HK-2 (cell line): ENCODE measurements at regions not wholly inside any gene's neighbourhood (a gene's known extent, or its start where the extent isn't known, plus 50 kb on each side); places are given as distances from the start of the nearest gene placed in this dataset.

Source experiments
- DNase-seq: peaks from one replicate; pipeline ENCODE4 v3.0.0-alpha.2; 2018; ENCODE audit not compliant: unreplicated experiment

DNA sequence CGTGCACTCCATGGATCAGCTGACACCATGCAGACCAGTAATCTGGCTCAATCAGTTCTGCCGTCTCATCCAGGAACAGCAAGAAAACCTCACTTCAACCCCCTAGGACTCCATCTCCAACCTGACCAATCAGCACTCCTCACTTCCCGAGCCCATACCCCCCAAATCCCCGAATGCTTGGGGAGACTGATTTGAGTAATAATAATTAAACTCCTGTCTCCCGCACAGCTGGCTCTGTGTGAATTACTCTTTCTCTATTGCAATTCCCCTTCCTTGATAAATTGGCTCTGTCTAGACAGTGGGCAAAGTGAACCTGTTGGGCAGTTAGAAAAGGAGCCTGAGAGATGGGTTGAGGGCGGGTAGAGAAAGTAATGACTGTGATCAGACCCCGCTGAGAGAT is 320.0 kb downstream of the HAPSTR1 start:
- DNase-seq, result no peak

DNA sequence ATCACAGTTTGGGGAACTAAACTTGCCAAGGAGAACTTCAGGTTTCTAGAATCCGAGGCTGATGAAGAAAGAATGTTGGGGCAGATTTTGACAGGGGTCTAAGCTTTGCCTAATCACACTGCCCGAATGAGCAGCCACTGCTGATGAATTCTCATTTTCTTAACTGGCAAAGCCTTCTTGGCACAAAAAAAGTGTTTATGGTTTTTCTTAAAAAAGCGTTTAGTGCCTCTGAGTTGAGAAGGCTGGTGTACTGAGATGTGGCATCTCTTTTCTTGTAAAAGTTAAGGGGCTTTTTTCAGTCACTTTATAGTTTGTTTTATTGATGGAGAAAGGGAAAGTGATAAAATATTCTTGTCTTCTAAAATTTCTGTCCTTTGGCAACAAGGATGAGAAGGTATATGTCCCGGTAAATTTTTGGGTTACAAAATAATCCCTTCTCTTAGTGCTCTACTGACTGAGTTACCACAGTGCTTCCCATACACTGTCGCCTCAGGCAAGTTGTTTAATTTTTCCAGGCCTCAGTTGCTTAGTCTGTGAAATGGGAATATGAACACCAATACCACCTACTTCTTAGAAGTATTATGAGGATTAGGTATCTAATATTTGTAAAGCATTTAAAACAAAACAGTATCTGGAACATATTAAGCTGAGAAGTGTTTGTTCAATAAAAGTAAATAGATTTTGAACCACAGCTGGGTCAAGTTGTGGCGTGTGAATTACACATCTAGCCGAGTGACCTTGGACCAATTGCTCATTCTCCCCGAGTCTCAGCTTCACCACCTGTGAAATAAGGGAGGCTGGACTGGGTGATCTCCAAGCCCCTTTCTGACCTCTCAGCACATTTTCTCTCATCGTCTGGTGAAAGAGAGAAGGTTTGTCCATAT is 320.8 kb downstream of the HAPSTR1 start:
- DNase-seq, result no peak

DNA sequence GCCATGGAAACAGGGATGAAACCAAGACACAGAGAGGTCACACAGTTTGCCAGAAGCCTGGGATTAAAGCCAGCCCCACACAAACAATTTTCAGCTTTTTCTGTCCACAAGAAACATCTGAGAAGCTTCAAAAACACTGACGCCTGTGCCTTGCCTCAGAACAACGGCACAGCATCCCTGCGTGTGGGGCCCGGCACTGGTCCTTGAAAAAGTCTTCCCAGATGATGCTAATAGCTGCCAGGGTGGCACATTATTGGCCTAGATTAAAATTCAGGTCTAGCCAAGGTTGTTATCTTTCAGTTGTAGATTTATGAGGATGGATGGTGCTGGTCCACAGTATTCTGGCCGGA is 321.4 kb downstream of the HAPSTR1 start:
- DNase-seq, result no peak

DNA sequence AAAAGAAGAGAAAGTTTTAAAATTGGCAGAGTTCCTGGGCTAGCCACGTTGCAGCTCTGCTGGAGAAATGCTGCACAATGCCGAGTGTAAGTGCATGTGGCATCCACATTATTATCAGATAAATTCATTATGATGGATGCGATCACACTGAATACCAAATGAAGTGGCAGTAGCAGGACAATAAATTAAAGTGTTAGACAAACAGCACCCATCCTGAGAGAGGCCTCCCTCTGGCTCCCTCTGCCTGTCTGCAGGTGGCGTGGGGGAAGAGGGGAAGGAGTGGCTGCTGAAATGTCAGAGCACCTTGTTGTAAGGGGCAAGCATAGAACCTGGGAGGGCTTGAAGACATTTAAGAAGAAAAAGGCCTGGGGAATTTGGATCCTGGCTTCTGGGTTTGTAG is 324.1 kb downstream of the HAPSTR1 start:
- no peak for DNase-seq

DNA sequence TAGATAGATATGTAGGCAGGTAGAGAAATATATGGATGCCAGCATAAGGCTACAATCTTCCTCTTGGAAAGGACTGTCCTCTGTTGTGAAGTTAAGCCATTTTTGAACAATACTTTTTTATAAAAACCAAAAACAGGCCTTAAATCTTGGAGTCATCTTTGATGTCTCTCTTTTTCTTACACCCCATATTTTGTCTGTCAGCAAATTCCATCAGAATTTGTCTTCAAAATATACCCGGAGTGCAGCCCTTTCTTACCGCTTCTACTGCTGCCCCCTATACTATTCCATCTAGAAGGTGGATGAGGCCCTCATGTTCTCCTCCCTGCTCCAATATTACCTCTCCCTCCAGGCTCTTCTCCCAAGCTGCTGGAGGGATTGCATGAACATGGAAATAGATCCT is 326.5 kb downstream of the HAPSTR1 start:
- no peak for DNase-seq

DNA sequence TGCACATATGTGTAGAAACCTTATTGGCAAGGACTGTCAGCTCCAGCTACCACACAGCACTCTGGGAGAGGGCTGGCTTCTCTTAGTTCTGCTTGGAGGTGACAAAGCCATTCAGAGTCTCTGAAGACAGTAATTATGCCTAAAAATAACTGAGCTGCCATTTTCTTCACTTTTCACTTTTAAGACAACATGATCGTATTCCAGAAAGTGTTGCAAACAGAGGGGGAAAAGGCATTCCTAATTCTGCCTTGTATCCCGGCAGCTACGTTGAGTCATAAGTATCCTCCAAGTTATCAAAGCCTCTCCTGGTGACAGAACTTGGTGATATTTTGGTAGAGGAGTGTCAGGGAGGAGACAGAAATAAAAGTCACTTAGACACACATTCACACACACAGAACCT is 327.7 kb downstream of the HAPSTR1 start:
- no peak for DNase-seq

DNA sequence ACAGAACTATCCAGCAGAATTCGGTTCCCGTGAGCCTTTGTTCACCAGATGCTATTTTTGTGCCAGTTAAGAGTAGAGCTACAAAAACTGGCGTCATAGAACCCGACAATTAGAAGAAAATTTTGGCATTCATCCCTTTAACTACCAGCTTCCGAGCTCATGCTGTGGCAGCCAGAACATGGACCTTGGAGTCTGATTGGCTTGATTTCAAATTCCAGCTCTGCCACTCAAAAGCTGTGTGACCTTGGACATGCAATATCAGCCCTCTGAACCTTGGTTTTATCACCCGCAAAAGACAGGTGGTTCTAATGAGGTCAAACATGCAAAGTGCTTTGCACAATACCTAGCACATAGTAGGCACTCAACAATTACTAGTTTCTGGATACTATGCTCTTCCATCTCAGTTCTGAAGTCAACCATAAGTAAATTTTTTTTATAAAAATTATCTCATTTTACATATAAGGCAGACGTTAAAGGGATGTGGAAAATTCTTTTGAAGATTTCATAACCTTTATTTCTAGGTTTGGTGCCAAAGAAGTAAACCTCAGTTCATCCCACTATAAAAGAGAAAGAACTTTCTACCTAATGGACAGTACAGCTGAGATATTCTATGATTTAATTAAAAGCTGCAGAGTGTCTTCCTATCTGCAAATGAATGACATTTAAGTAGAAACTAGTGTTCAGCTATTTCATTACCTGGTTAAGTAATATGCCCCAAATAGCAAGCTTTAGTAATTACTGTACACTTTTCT is 331.5 kb downstream of the HAPSTR1 start:
- DNase-seq, result no peak

DNA sequence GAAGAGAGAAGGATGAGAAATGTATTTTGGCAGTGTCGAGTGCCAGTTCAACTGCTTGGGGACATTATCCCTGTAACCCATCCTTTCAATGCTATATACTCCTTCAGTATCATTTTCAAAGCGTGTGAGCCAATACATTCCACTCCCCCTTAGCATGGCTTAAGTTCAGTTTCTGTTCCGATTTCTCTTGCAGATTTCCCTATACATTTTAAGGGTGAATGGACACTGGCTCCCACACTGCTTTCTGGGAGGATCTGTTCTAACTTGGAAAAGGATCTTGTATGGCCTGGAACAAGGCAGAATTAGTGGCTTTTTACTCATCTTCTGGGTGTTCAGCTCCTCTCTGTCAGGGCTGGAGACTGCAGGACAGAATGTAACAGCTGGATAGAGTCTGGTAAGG is 333.8 kb downstream of the HAPSTR1 start:
- DNase-seq, result no peak

DNA sequence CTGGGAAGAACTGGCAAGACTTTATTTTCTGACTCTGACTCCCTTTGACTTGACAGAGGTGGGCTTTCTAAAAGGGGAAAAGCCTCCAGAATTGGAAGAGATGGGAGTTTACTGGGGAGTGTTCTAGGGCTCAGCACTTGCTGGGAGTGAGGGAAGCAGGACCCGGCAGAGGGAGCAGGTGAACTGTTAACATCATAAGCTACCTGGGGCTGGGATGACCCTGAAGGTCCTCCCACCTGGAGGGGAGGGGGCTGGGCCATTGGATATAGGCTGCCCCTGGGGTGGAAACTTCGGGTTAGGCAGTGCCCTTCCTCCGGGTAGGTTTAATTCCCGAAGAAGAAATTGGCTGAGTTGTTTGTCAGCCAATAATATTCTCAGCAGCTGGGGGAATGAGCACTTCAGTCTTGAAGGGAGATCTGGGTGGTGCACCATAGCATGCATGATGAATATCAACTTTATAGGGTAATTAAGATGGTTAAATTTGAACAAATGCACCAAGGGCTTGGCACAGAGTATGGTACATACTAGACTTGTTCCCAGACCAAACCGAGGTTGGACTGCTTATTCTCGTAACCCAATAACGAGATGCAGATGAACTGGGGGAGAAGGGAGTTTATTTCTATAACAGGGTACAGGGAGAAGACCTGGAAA is 337.0 kb downstream of the HAPSTR1 start:
- DNase-seq, result no peak

DNA sequence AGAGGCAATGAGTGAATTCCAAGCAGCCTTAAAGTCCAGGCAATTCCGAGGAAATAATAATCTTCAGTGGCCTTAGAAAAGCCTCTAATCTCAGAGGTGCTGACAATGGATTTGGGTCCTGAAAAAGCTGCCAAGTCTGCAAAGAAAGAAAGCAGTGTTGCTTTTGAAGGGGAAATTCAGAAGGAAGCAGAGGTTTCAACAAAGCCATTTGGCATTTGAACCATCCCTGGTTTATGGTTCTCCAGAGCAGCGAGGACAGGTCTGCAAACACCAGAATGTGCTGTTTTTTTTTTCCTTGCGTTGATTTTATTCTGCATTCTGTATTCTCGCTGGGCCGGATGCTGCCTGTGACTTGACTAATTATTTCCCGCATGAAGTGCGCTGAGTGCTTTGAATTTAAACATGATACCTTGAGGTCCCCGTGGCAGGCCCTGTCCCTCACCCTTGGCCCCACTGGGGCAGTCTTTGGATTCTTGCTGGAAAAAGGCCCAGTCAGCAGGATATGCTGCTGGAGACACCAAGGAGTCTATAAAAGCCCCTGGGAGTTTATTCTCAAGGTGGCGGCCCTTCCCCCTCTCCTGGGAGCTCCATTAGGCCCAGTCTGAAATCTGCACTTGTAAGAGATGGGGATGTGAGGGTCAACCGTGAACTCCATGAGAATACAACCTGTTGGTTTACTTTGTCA is 338.3 kb downstream of the HAPSTR1 start:
- no peak for DNase-seq

DNA sequence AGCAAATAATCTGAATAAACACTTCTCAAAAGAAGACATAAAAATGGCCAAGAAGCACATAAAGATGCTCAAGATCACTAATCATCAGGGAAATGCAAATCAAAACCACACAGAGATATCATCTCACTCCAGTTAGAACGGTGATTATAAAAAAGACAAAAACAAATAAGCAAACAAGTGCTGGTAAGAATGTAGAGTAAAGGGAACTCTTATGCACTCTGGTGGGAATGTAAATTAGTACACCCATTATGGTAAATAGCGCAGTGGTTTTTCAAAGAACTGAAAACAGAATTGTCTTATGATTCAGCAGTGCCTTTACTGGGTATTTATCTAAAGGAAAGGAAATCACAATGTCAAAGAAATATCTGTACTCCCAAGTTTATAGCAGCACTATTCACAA is 343.2 kb downstream of the HAPSTR1 start:
- DNase-seq, result no peak

DNA sequence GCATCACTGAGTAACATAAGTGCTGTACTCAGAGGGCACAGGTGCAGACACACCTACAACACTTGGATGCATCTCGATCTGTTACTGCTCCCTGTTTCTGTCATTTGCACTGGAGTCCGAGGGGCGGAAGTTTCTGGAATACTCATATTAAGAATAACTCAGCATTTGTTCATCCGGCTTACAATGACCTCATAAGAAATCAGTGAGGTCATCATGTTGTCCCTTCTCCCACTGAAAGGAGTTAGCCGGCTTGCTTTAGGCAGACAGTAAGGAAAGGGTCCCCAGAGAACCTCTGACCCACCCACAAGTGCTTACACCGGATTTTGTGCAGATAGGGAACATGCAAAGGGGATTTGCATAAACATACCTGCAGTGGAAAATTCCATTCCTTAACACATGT is 344.7 kb downstream of the HAPSTR1 start:
- no peak for DNase-seq

DNA sequence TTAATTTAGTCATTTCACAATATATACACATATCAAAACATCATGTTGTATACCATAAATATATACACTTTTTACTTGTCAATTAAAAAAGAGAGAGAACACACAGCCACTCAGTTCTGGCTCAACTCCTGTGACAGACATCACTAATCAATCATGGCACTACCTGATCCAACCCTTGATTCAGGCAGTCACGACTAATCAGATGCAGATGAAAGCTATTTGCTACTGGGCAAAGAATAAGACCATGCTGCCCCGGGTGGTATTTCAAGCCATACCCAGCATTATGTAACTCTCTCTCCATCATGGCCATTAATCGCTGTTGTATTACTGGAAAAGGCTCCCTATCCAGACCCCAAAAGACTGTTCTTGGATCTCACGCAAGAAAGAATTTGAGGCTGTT is 345.7 kb downstream of the HAPSTR1 start:
- DNase-seq, result no peak

DNA sequence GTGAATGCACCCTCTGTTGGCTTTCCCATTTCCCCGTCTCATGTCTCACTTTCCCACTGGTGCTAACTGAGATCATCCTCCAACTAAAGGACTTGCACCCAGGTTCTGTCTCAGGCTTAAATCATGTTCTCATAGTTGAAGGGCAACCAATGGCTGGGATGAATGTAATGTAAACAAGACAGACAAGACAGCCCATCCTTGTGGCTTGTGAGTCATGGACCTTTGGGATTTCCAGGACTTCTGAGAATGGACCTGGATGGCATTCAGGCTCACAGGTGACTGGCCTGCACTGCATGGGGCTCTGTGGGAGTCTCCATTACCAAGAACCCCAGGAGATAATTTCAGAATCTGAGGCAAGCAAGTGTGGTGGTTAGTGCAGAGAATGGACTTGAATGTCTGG is 347.5 kb downstream of the HAPSTR1 start:
- DNase-seq, result no peak

DNA sequence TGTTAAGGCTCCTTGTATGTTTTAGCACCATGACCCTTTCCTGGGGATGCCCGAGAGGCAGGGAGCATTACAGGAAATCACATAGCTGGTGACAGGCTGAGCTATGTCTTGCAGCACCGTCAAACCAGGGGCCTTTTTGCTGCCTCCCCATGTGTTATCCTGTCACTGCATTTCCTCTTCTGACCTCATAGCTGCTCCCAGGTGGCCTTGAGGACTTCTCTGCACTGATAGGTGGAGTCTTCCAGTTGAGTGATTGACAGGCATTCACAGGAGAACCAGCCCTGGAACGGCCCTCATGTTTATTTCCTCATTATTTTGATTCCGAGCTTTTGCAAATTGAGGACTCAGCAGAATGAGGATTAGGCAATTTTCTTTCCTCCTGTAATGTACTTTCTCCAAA is 349.6 kb downstream of the HAPSTR1 start:
- DNase-seq, result no peak

DNA sequence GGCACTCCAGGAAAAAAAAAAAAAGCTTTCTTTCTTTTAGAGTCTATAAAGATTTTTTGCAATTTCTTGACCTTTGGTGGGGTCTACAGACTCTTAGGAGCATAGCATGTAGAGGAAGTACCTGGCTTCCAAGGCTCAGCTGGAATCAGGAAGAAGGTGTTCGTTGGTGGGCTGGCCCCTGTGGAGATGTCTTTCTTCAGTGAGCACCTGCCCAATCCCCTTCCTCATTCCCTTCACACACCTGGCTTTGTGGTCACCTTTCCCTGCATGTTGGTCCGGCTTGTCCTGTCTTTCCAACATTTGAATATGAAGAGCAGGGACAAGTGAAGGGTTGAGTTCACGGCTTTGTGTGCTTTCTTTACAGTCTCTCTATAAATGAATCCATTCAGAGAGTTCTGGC is 352.4 kb downstream of the HAPSTR1 start:
- DNase-seq, result no peak

DNA sequence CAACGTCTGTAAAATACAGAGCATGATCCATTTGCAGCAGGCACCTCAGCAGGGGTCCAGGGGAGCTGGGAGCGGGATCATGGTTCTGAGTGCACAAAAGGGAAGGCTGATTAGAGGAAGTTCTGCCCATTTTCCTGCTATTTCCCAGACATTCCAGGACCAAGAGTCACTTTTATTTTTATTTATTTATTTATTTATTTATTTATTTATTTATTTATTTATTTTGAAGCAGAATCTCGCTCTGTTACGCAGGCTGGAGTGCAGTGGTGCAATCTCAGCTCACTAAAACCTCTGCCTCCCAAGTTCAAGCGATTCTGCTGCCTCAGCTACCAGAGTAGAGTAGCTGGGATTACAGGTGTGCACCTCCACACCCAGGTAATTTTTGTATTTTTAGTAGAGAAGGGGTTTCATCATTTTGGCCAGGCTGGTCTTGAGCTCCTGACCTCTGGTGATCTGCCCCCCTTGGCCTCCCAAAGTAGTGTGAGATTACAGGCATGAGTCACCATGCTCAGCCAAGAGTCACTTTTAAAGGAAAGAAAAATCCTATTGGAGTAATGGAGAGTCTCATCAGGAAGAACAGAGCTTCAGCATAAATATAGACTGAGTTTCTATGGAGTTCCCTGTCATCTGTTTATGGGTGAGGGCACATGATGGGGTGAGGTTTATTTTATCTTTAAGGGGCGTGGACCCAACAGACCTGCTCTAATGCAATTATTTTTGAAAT is 355.2 kb downstream of the HAPSTR1 start:
- no peak for DNase-seq

DNA sequence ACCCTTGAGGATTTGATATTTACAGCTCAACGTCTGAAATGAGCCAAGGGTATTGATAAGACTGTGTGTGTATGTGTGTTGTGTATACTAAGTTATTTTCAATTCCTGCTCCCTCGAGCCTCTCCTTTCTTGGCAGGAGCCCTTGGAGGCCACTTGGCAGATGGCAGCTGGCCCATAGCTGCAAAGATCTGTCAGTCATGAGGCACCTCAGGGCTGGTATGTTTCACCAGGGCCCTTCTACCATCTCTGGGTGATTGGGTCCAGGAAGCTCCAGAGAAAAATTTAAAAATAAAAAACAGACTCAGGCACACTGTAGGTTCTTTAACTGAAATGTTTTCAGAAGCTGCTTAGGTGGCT is 355.7 kb downstream of the HAPSTR1 start:
- DNase-seq, result no peak

DNA sequence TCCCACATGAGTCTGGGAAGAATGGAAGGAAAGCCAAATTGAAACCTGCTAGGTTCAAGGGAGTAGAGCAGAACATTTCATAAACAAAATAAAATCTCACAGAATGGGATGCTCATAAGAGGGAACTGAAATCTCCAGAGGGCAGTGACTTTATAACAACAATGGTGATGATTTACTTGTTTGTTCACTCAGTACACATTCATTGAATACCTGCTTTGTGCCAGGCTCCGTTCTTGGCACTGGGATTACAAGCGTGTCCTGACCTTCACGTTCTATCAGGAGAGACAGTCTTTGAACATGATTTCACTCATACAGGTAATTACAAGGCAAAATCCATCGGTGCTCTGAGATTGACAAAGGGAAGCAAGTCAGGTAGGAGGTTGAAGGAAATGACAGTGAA is 356.3 kb downstream of the HAPSTR1 start:
- no peak for DNase-seq

DNA sequence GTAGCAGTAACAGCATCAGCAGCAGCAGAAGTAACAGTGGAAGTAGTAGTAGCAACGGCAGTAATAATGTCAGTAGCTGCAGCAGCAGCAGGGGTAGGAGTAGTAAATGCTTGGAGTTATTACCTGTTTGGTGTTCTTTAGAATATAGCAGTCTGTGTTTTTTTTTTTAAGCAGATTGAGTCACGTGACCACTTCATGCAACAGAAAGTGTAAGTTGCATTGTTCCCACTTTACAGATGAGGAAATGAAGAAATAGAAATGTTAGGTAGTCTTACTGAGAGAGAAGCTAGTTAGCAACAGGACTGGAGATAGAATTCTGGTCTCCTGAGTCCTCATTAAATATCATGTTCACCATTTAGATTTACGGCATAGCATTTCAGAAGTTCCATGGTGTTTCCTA is 358.2 kb downstream of the HAPSTR1 start:
- no peak for DNase-seq

DNA sequence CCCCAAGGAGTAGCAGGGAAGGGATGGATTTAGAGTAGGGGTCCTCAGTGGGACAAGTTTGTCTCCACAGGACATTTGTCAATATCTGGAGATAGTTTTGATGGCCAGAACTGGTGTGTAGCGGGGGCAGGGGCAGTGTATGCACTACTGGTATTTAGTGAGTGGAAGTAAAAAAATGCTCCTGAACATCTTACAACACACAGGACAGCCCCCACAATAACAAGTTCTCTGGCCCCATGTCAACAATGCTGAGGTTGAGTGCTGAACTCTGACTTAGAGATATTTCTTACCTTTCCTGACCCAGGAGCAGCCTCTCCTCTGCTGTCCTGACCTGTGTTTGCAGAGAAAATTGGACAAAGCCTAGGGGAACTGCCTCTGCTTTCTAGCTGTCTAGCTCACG is 365.8 kb downstream of the HAPSTR1 start:
- no peak for DNase-seq

DNA sequence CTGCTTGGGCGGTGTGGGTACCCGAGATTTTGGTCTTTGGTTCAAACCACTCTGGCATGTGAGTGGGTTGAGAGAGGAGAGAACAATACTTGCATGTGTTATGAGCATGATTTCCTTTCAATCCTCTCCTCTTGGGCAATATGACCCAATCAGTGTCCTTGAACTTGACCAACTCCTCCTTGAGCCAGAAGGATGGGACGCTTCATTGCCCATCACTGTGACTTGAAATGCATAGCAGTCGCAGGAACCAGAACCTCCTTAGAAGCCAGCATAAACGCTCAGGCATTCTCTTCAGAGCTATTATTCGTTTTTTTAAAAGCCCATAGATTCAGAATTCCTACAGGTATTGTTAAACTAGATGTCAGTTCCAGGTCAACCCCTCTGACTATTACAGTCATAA is 367.4 kb downstream of the HAPSTR1 start:
- DNase-seq, result no peak
